ENCODE measurements at regions not wholly inside any gene's neighbourhood (a gene's known extent, or its start where the extent isn't known, plus 50 kb on each side); places are given as distances from the start of the nearest gene placed in this dataset.

DNA sequence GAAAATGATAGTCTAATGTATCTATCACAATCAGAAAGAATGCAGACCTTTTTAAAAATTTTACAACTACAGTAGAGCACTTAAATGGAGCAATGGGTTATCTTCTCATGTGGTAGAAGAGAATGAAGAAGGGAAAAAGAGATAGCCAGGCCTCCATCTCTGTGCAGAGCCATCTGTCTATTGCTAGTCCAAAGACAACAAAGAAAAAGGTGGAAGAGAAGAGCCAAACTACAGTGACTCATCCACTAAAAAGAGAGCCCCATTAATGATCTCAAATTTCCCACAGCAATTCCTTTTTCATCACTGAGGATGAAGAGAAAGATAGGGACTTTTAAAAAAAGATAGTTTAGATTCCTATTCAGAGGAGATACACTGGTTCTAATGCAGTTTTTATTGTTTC lies 232.9 kb downstream of the ATXN7L3B start:
- TF ChIP-seq, protein P1, sequence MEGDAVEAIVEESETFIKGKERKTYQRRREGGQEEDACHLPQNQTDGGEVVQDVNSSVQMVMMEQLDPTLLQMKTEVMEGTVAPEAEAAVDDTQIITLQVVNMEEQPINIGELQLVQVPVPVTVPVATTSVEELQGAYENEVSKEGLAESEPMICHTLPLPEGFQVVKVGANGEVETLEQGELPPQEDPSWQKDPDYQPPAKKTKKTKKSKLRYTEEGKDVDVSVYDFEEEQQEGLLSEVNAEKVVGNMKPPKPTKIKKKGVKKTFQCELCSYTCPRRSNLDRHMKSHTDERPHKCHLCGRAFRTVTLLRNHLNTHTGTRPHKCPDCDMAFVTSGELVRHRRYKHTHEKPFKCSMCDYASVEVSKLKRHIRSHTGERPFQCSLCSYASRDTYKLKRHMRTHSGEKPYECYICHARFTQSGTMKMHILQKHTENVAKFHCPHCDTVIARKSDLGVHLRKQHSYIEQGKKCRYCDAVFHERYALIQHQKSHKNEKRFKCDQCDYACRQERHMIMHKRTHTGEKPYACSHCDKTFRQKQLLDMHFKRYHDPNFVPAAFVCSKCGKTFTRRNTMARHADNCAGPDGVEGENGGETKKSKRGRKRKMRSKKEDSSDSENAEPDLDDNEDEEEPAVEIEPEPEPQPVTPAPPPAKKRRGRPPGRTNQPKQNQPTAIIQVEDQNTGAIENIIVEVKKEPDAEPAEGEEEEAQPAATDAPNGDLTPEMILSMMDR (conservative IDR thresholded peaks at IDR 0.05; ENCODE audit: low read depth, low read length), result no peak
- TF ChIP-seq EZH2 (IDR thresholded peaks at IDR 0.05; ENCODE audit: borderline replicate concordance, low read depth, low read length, poor library complexity, severe bottlenecking), result no peak

All from A673 (cell line).